H1 (cell line): ENCODE measurements at regions not wholly inside any gene's neighbourhood (a gene's known extent, or its start where the extent isn't known, plus 50 kb on each side); places are given as distances from the start of the nearest gene placed in this dataset.

Experiments used
- CTCF ChIA-PET: fragments of 300-600 bp; sonication (Branson Sonifier 250); formaldehyde crosslinking; loops from one replicate; lab custom pipeline; 2021; ENCODE audit not compliant: partially characterized antibody; lab: Charles Lee
- POLR2A ChIA-PET: fragments of 300-600 bp; sonication (Branson Sonifier 250); formaldehyde crosslinking; loops from one replicate; lab custom pipeline; 2021; ENCODE audit warnings: inconsistent platforms; ENCODE audit not compliant: partially characterized antibody; lab: Charles Lee
- DNase-seq, 2 experiments: peaks; one replicate each; pipeline versions ENCODE4 v3.0.0 to v3.0.0-alpha.2; 2010 to 2022; ENCODE audit warnings: low spot score in 2 of 2, low read depth in 1 of 2, mixed read lengths in 1 of 2
- FAIRE-seq: peaks from 2 replicates; lab custom pipeline; 2011; peaks lifted over from hg19 to GRCh38; lab: Jason Lieb, UNC
- H2AFZ ChIP-seq: 2 replicates; pipeline ENCODE4 v1.8.1; 2012; ENCODE audit warnings: low read length, inconsistent platforms
- H2AK5ac ChIP-seq: 2 replicates; pipeline ENCODE4 v1.6.1; 2013; ENCODE audit warnings: low read depth, low read length
- H2BK120ac ChIP-seq: replicated peaks from 2 replicates; pipeline ENCODE3; 2013; ENCODE audit warnings: low read depth, low read length, inconsistent platforms
- H2BK12ac ChIP-seq: 2 replicates; pipeline ENCODE4 v1.6.1; 2013; ENCODE audit warnings: low read depth, low read length
- H2BK15ac ChIP-seq: 2 replicates; pipeline ENCODE4 v1.6.1; 2013; ENCODE audit warnings: low read length
- H2BK20ac ChIP-seq: 2 replicates; pipeline ENCODE4 v1.6.1; 2013; ENCODE audit warnings: low read length
- H2BK5ac ChIP-seq: 2 replicates; pipeline ENCODE4 v1.6.1; 2013; ENCODE audit warnings: low read depth, low read length
- H3K14ac ChIP-seq: 2 replicates; pipeline ENCODE4 v1.6.1; 2013; ENCODE audit warnings: inconsistent platforms; ENCODE audit not compliant: insufficient read length
- H3K18ac ChIP-seq: 2 replicates; pipeline ENCODE4 v1.6.1; 2013; ENCODE audit warnings: low read length; ENCODE audit errors: extremely low read depth
- H3K23ac ChIP-seq: 2 replicates; pipeline ENCODE4 v1.6.1; 2013; ENCODE audit warnings: inconsistent platforms; ENCODE audit not compliant: insufficient read length
- H3K23me2 ChIP-seq: 2 replicates; pipeline ENCODE4 v1.6.1; 2013; ENCODE audit warnings: low read depth, low read length
- H3K27ac ChIP-seq: 2 replicates; pipeline ENCODE4 v1.6.1; 2011; ENCODE audit warnings: low read depth, low read length, inconsistent platforms
- H3K27me3 ChIP-seq, 4 experiments: replicated peaks in 1 of 4; 1 replicate in 1 of 4; 2 replicates in 3 of 4; pipeline versions ENCODE4 v1.6.1 to v1.8.1; 2011 to 2013; ENCODE audit warnings: low read length in 3 of 4, mild to moderate bottlenecking in 3 of 4, inconsistent platforms in 2 of 4, mixed read lengths in 2 of 4, moderate library complexity in 1 of 4; ENCODE audit not compliant: control insufficient read depth in 3 of 4, insufficient read depth in 3 of 4; ENCODE audit errors: extremely low read depth in 1 of 4
- H3K36me3 ChIP-seq, 4 experiments: 2 replicates each; pipeline versions ENCODE4 v1.6.1 to v1.8.1; 2011 to 2013; ENCODE audit warnings: mild to moderate bottlenecking in 4 of 4, low read length in 3 of 4, moderate library complexity in 2 of 4, control low read depth in 1 of 4, inconsistent platforms in 1 of 4; ENCODE audit not compliant: insufficient read depth in 4 of 4, control insufficient read depth in 2 of 4
- H3K4ac ChIP-seq: replicated peaks from 2 replicates; pipeline ENCODE3; 2013; ENCODE audit warnings: low read length, low read depth, mixed read lengths, inconsistent platforms; ENCODE audit not compliant: insufficient read length
- H3K4me1 ChIP-seq, 4 experiments: replicated peaks in 1 of 4; 1 replicate in 1 of 4; 2 replicates in 3 of 4; pipeline versions ENCODE4 v1.6.1 to v1.8.1; 2011 to 2013; ENCODE audit warnings: low read length in 3 of 4, inconsistent platforms in 2 of 4, mixed read lengths in 1 of 4; ENCODE audit not compliant: insufficient read depth in 4 of 4, control insufficient read depth in 3 of 4
- H3K4me2 ChIP-seq, 2 experiments: 2 replicates each; pipeline versions ENCODE4 v1.6.1 to v1.8.1; 2011 to 2013; ENCODE audit warnings: low read depth in 2 of 2, low read length in 2 of 2, control low read depth in 1 of 2, inconsistent platforms in 1 of 2, mild to moderate bottlenecking in 1 of 2; ENCODE audit not compliant: insufficient read depth in 1 of 2
- H3K4me3 ChIP-seq, 4 experiments: fragments of 200-600, 300-600 bp in 1 of 4; sonication (generic), shearing (Covaris generic), sonication (Bioruptor Twin) in 1 of 4; 2 replicates each; pipeline versions ENCODE4 v1.5.1 to v1.8.1; 2011 to 2016; ENCODE audit warnings: low read length in 4 of 4, low read depth in 3 of 4, control low read depth in 2 of 4, inconsistent platforms in 2 of 4, mild to moderate bottlenecking in 2 of 4, mixed read lengths in 1 of 4, moderate library complexity in 1 of 4; ENCODE audit not compliant: insufficient read depth in 2 of 4; ENCODE audit errors: extremely low read depth in 1 of 4
- H3K56ac ChIP-seq: replicated peaks from 2 replicates; pipeline ENCODE3; 2013; ENCODE audit warnings: low read depth, mild to moderate bottlenecking, mixed read lengths, low read length, inconsistent platforms; ENCODE audit not compliant: insufficient read length
- H3K79me1 ChIP-seq: 2 replicates; pipeline ENCODE4 v1.6.1; 2013; ENCODE audit warnings: low read depth, low read length, control low read depth
- H3K79me2 ChIP-seq, 2 experiments: 2 replicates each; pipeline versions ENCODE4 v1.6.1 to v1.8.1; 2012 to 2013; ENCODE audit warnings: low read length in 2 of 2, mild to moderate bottlenecking in 2 of 2, inconsistent platforms in 1 of 2; ENCODE audit not compliant: insufficient read depth in 2 of 2, control insufficient read depth in 1 of 2
- H3K9ac ChIP-seq, 4 experiments: replicated peaks in 1 of 4; 1 replicate in 1 of 4; 2 replicates in 3 of 4; pipeline versions ENCODE4 v1.6.1 to v1.8.1; 2011 to 2013; ENCODE audit warnings: low read depth in 3 of 4, low read length in 3 of 4, control low read depth in 2 of 4, mild to moderate bottlenecking in 2 of 4, moderate library complexity in 2 of 4, inconsistent platforms in 1 of 4; ENCODE audit errors: extremely low read depth in 1 of 4
- H3K9me3 ChIP-seq, 2 experiments: 2 replicates each; pipeline versions ENCODE4 v1.6.1 to v1.8.1; 2012 to 2013; ENCODE audit warnings: mild to moderate bottlenecking in 2 of 2, moderate library complexity in 2 of 2, control low read depth in 1 of 2, inconsistent platforms in 1 of 2, low read depth in 1 of 2, low read length in 1 of 2, mixed read lengths in 1 of 2; ENCODE audit not compliant: insufficient read depth in 2 of 2
- H4K20me1 ChIP-seq, 2 experiments: replicated peaks in 1 of 2; 2 replicates each; pipeline versions ENCODE3 to v1.8.1; 2011 to 2013; ENCODE audit warnings: inconsistent platforms in 2 of 2, low read length in 2 of 2, mild to moderate bottlenecking in 1 of 2; ENCODE audit not compliant: insufficient read depth in 2 of 2, control insufficient read depth in 1 of 2
- H4K5ac ChIP-seq: 2 replicates; pipeline ENCODE4 v1.6.1; 2013; ENCODE audit warnings: low read length, low read depth, mixed read lengths, inconsistent platforms; ENCODE audit not compliant: insufficient read length
- H4K8ac ChIP-seq: 2 replicates; pipeline ENCODE4 v1.8.0; 2013; ENCODE audit warnings: mild to moderate bottlenecking, moderate library complexity, low read length, inconsistent platforms; ENCODE audit not compliant: insufficient read depth; ENCODE audit errors: extremely low read depth
- H4K91ac ChIP-seq: replicated peaks from 2 replicates; pipeline ENCODE3; 2013; ENCODE audit warnings: low read length, mixed read lengths, inconsistent platforms; ENCODE audit not compliant: insufficient read length
- BCL11A ChIP-seq, 2 experiments: IDR thresholded peaks; one replicate each; pipeline ENCODE4 v1.6.1; 2011; ENCODE audit warnings: low read depth in 2 of 2, low read length in 2 of 2, mild to moderate bottlenecking in 2 of 2
- BRCA1 ChIP-seq: IDR thresholded peaks from 2 replicates; pipeline ENCODE4 v1.6.1; 2012; ENCODE audit warnings: low read depth, low read length, improper control_type of control experiment
- E2F6 ChIP-seq: IDR thresholded peaks from 2 replicates; pipeline ENCODE4 v1.6.1; 2012; ENCODE audit warnings: inconsistent platforms
- EGR1 ChIP-seq: IDR thresholded peaks from 2 replicates; pipeline ENCODE4 v1.6.1; 2011; ENCODE audit warnings: low read depth, low read length, borderline replicate concordance
- POLR2A ChIP-seq, 2 experiments: IDR thresholded peaks; 1 replicate in 1 of 2; 2 replicates in 1 of 2; pipeline ENCODE4 v1.6.1; 2011; ENCODE audit warnings: low read depth in 2 of 2, low read length in 2 of 2, mild to moderate bottlenecking in 2 of 2; ENCODE audit errors: control extremely low read depth in 1 of 2
- SIRT6 ChIP-seq: IDR thresholded peaks from one replicate; pipeline ENCODE4 v1.7.1; 2012; ENCODE audit warnings: low read length, inconsistent platforms
- WGBS, 2 experiments: shearing (Covaris generic) in 1 of 2; methylation state at CpG; one replicate each; pipeline versions ENCODE4 v1.1.6 to v1.1.7; 2013 to 2015; ENCODE audit warnings: low lambda C conversion rate in 2 of 2, mixed read lengths in 2 of 2, inconsistent platforms in 1 of 2, low coverage in 1 of 2, missing lambda C conversion rate in 1 of 2; ENCODE audit not compliant: insufficient replicate concordance in 2 of 2, insufficient coverage in 1 of 2, insufficient read length in 1 of 2; ENCODE audit errors: extremely low coverage in 1 of 2, missing lambda C conversion rate in 1 of 2; 5-methylcytosine and 5-hydroxymethylcytosine counted together

GRCh38 chr1:191876631-191877030 lies 281.6 kb upstream of the RGS18 start:
- ChIA-PET CTCF (no interaction called here), POLR2A (no interaction called here)
- no peak overlapping the region for H3K4me3 ChIP-seq
- H3K9ac ChIP-seq, result no peak overlapping the region
- H4K5ac ChIP-seq, result no peak overlapping the region
- no peak overlapping the region for H2BK120ac ChIP-seq
- no peak overlapping the region for H2AK5ac ChIP-seq
- H3K23me2 ChIP-seq, result no peaks in the 10 kb centered on the region
- H3K79me2 ChIP-seq, result no peaks in the 10 kb centered on the region
- no peak overlapping the region for H3K4me2 ChIP-seq
- no peak overlapping the region for H2AFZ ChIP-seq
- H2BK20ac ChIP-seq, result no peak overlapping the region
- H3K27ac ChIP-seq, result no peak overlapping the region
- no peak overlapping the region for H4K91ac ChIP-seq
- H4K20me1 ChIP-seq, result no peaks in the 10 kb centered on the region
- H2BK5ac ChIP-seq, result no peak overlapping the region
- 89% methylated on average over 1 of the region's 1 CpG; no CpG with 5 or more reads in 1 of the 2 experiments for WGBS, 2 experiments
- 0 out of 4 replicates have a peak, but pooled peaks cover 0 to 6% of the 10 kb centered on the region in 2 experiments for H3K9me3 ChIP-seq
- no peak overlapping the region for H2BK15ac ChIP-seq
- H4K8ac ChIP-seq, result no peak overlapping the region
- H3K23ac ChIP-seq, result no peak overlapping the region
- H3K18ac ChIP-seq, result no peak overlapping the region
- no peaks in the 10 kb centered on the region for H3K27me3 ChIP-seq
- no peak overlapping the region for H3K14ac ChIP-seq
- no peaks in the 10 kb centered on the region for H3K79me1 ChIP-seq
- no peak for FAIRE-seq
- no peak overlapping the region for H3K4ac ChIP-seq
- DNase-seq, result no peak
- no peaks in the 10 kb centered on the region for H3K36me3 ChIP-seq
- no peak overlapping the region for H2BK12ac ChIP-seq
- no peaks in the 10 kb centered on the region for H3K4me1 ChIP-seq
- H3K56ac ChIP-seq, result no peak overlapping the region
- TF ChIP-seq BCL11A (IDR thresholded peaks at IDR 0.05; ENCODE audit: low read depth in 2 of 2, low read length in 2 of 2) (no peak), POLR2A (IDR thresholded peaks at IDR 0.05; ENCODE audit: control extremely low read depth in 1 of 2, low read depth in 2 of 2, low read length in 2 of 2) (no peak), SIRT6 (no peak), EGR1 (no peak), E2F6 (no peak), BRCA1 (no peak)
